ENCODE measurements at regions not wholly inside any gene's neighbourhood (a gene's known extent, or its start where the extent isn't known, plus 50 kb on each side); places are given as distances from the start of the nearest gene placed in this dataset.
A peak's percentile ranks its signal among the peaks of the same experiment; 100 is the strongest.
"Not testable (repeated sequence)": the region's sequence is repeated elsewhere in the genome, so short reads cannot be mapped to it uniquely, and the experiment has no call there.

DNA sequence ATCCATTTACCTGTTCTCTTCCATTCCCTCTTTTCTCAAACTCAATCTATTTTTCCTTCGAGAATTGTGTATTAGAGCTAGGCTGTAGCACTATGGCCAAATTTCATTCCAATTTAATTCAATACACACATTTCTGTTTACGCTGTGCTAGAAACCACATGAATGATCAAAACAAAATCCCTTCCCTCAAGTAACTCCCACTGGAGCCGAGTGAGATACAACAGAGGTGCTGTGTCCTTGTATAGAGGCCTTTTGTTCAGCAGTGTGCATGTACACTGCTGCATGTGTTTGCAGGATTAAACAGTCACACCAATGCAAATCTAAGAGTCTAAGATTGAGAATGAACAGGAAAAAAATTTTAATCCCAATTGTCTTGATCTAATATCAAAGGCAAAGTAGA is 734.2 kb downstream of the RAPGEF2 start:
- DNase-seq (ENCODE audit: low read depth, low spot score): no peak
- H3K27ac ChIP-seq: no peak overlapping the region
- no peak overlapping the region for H3K4me3 ChIP-seq
- TF ChIP-seq EZH2 (IDR thresholded peaks at IDR 0.05): no peak
- TF ChIP-seq FOXP2 (optimal IDR thresholded peaks at IDR 0.05; ENCODE audit: control extremely low read depth, extremely low read length, insufficient read depth): no peak
- no peak for TF ChIP-seq POLR2AphosphoS5 (IDR thresholded peaks at IDR 0.05; ENCODE audit: borderline replicate concordance, low read depth, low read length)
- H3K36me3 ChIP-seq (ENCODE audit: insufficient read depth, low read length): no peaks in the 10 kb centered on the region
- H3K9ac ChIP-seq (ENCODE audit: insufficient read length): no peak overlapping the region
- H3K9me3 ChIP-seq (ENCODE audit: low read depth, low read length): no peaks in the 10 kb centered on the region

- DNase-seq (ENCODE audit: low read depth, low spot score): no peak
- H3K9ac ChIP-seq (ENCODE audit: insufficient read length): no peak overlapping the region
- no peak overlapping the region for H3K4me3 ChIP-seq
- TF ChIP-seq FOXP2 (optimal IDR thresholded peaks at IDR 0.05; ENCODE audit: control extremely low read depth, extremely low read length, insufficient read depth) (no peak), POLR2AphosphoS5 (IDR thresholded peaks at IDR 0.05; ENCODE audit: borderline replicate concordance, low read depth, low read length) (no peak), EZH2 (IDR thresholded peaks at IDR 0.05) (no peak)
- no peak overlapping the region for H3K27ac ChIP-seq
- H3K9me3 ChIP-seq (ENCODE audit: low read depth, low read length): no peaks in the 10 kb centered on the region
- H3K36me3 ChIP-seq (ENCODE audit: insufficient read depth, low read length): no peaks in the 10 kb centered on the region
These were observed 752.9 kb downstream of the RAPGEF2 start for GRCh38 chr4:159855731-159856130.

DNA sequence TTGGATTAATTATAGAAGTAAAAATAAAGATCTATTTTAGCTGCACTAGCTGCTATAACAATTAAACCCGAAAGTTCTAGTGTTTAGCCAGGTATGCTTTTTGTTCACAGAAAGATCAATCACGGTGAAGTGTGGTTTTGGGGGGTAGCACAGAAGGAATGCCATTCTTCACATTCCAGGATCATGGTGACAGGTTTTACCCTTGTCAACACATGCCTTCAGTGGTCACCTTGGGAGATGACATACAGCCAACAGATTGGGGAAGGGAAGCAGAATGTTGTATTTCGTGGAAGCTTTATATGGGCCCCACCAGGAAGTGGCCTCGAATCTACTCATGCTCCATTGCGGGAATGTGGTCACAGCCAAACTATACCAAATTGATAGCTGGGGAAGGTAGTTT is 753.6 kb downstream of the RAPGEF2 start:
- Histone ChIP-seq H3K27ac (no peak overlapping the region), H3K9ac (ENCODE audit: insufficient read length) (no peak overlapping the region), H3K36me3 (ENCODE audit: insufficient read depth, low read length) (no peaks in the 10 kb centered on the region), H3K4me3 (no peak overlapping the region), H3K9me3 (ENCODE audit: low read depth, low read length) (no peaks in the 10 kb centered on the region)
- no peak for DNase-seq (ENCODE audit: low read depth, low spot score)
- no peak for TF ChIP-seq POLR2AphosphoS5 (IDR thresholded peaks at IDR 0.05; ENCODE audit: borderline replicate concordance, low read depth, low read length)

- H3K36me3 ChIP-seq (ENCODE audit: insufficient read depth, low read length): no peaks in the 10 kb centered on the region
- no peak overlapping the region for H3K4me3 ChIP-seq
- H3K9me3 ChIP-seq (ENCODE audit: low read depth, low read length): no peaks in the 10 kb centered on the region
- no peak overlapping the region for H3K27ac ChIP-seq
- no peak overlapping the region for H3K9ac ChIP-seq (ENCODE audit: insufficient read length)
- DNase-seq (ENCODE audit: low read depth, low spot score): no peak
- no peak for TF ChIP-seq FOXP2 (optimal IDR thresholded peaks at IDR 0.05; ENCODE audit: control extremely low read depth, extremely low read length, insufficient read depth)
- no peak for TF ChIP-seq EZH2 (IDR thresholded peaks at IDR 0.05)
- no peak for TF ChIP-seq POLR2AphosphoS5 (IDR thresholded peaks at IDR 0.05; ENCODE audit: borderline replicate concordance, low read depth, low read length)
These were observed 756.8 kb downstream of the RAPGEF2 start for GRCh38 chr4:159859656-159860148.

GRCh38 chr4:159860945-159861344 is 758.1 kb downstream of the RAPGEF2 start:
- no peak for DNase-seq (ENCODE audit: low read depth, low spot score)
- Histone ChIP-seq H3K9me3 (ENCODE audit: low read depth, low read length) (no peaks in the 10 kb centered on the region), H3K4me3 (no peak overlapping the region), H3K36me3 (ENCODE audit: insufficient read depth, low read length) (no peaks in the 10 kb centered on the region), H3K9ac (ENCODE audit: insufficient read length) (no peak overlapping the region), H3K27ac (no peak overlapping the region)
- no peak for TF ChIP-seq EZH2 (IDR thresholded peaks at IDR 0.05)
- no peak for TF ChIP-seq POLR2AphosphoS5 (IDR thresholded peaks at IDR 0.05; ENCODE audit: borderline replicate concordance, low read depth, low read length)
- no peak for TF ChIP-seq FOXP2 (optimal IDR thresholded peaks at IDR 0.05; ENCODE audit: control extremely low read depth, extremely low read length, insufficient read depth)

DNA sequence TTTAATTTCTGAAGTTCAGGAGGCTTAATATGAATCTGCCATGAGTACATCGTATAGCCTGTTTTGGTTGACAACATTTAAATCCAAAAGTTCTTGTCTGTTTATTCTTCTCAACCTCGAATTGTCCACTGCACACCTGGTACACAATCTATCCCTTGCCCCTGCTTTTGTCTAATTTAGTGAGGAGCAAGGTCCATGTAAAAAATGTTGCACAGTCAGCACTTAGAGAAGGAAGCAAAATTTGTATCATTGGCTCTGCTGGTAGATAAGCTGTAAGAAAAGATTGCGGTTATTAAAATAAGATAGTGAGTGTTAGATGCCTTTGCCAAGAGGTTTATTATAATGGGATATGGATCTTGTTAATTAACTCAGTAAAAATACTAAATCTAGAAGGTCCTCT is 761.5 kb downstream of the RAPGEF2 start:
- Histone ChIP-seq H3K9me3 (ENCODE audit: low read depth, low read length) (no peaks in the 10 kb centered on the region), H3K9ac (ENCODE audit: insufficient read length) (no peak overlapping the region), H3K27ac (no peak overlapping the region), H3K36me3 (ENCODE audit: insufficient read depth, low read length) (no peaks in the 10 kb centered on the region), H3K4me3 (no peak overlapping the region)
- no peak for DNase-seq (ENCODE audit: low read depth, low spot score)
- TF ChIP-seq EZH2 (IDR thresholded peaks at IDR 0.05): no peak
- no peak for TF ChIP-seq FOXP2 (optimal IDR thresholded peaks at IDR 0.05; ENCODE audit: control extremely low read depth, extremely low read length, insufficient read depth)
- no peak for TF ChIP-seq POLR2AphosphoS5 (IDR thresholded peaks at IDR 0.05; ENCODE audit: borderline replicate concordance, low read depth, low read length)

GRCh38 chr4:159867673-159868072 is 764.8 kb downstream of the RAPGEF2 start:
- no peaks in the 10 kb centered on the region for H3K9me3 ChIP-seq (ENCODE audit: low read depth, low read length)
- no peak overlapping the region for H3K27ac ChIP-seq
- H3K4me3 ChIP-seq: no peak overlapping the region
- H3K36me3 ChIP-seq (ENCODE audit: insufficient read depth, low read length): no peaks in the 10 kb centered on the region
- no peak overlapping the region for H3K9ac ChIP-seq (ENCODE audit: insufficient read length)
- peak; percentile 12 for DNase-seq (ENCODE audit: low read depth, low spot score)
- TF ChIP-seq FOXP2 (optimal IDR thresholded peaks at IDR 0.05; ENCODE audit: control extremely low read depth, extremely low read length, insufficient read depth): no peak
- no peak for TF ChIP-seq EZH2 (IDR thresholded peaks at IDR 0.05)
- no peak for TF ChIP-seq POLR2AphosphoS5 (IDR thresholded peaks at IDR 0.05; ENCODE audit: borderline replicate concordance, low read depth, low read length)

GRCh38 chr4:159868936-159869335 is 766.1 kb downstream of the RAPGEF2 start:
- not testable (repeated sequence) for H3K4me3 ChIP-seq; DNase-seq (ENCODE audit: low read depth, low spot score); H3K27ac ChIP-seq; H3K9me3 ChIP-seq (ENCODE audit: low read depth, low read length); H3K9ac ChIP-seq (ENCODE audit: insufficient read length); H3K36me3 ChIP-seq (ENCODE audit: insufficient read depth, low read length)

DNA sequence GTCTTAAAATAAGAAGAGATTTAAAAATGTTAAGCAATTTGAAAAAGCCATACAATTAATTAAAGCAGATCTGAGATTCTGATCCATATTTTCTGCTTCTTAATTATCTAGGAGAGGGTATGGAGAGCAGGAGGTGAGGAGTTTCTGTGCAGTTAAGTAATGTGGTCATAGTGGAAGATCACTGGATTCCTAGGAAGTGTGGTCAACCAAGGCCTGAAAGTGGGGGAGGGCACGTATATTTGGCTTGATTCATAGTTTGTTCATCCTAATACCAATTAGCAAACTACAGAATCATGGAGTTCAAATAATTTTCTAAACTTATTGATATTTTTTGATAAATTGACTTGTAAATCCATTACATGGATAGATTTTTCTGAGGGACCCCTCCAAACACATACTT is 768.3 kb downstream of the RAPGEF2 start:
- Histone ChIP-seq H3K9ac (ENCODE audit: insufficient read length) (no peak overlapping the region), H3K4me3 (no peak overlapping the region)

More for the DNA sequence above, 768.3 kb downstream of the RAPGEF2 start:
- Histone ChIP-seq H3K9me3 (ENCODE audit: low read depth, low read length) (no peaks in the 10 kb centered on the region), H3K36me3 (ENCODE audit: insufficient read depth, low read length) (no peaks in the 10 kb centered on the region), H3K27ac (no peak overlapping the region)
- DNase-seq (ENCODE audit: low read depth, low spot score): no peak
- TF ChIP-seq EZH2 (IDR thresholded peaks at IDR 0.05): no peak
- TF ChIP-seq FOXP2 (optimal IDR thresholded peaks at IDR 0.05; ENCODE audit: control extremely low read depth, extremely low read length, insufficient read depth): no peak
- no peak for TF ChIP-seq POLR2AphosphoS5 (IDR thresholded peaks at IDR 0.05; ENCODE audit: borderline replicate concordance, low read depth, low read length)
